HL-60 (cell line): ENCODE measurements at regions not wholly inside any gene's neighbourhood (a gene's known extent, or its start where the extent isn't known, plus 50 kb on each side); places are given as distances from the start of the nearest gene placed in this dataset.
A peak's percentile ranks its signal among the peaks of the same experiment; 100 is the strongest.

Source experiments
- DNase-seq, 2 experiments: peaks; one replicate each; pipeline ENCODE4 v3.0.0-alpha.2; 2010 to 2020; ENCODE audit warnings: low read depth in 1 of 2, low spot score in 1 of 2
- H3K27ac ChIP-seq: fragments of 250-450 bp; sonication (Bioruptor Pico); replicated peaks from 2 replicates; pipeline ENCODE4 v1.5.1; 2020; ENCODE audit warnings: mild to moderate bottlenecking, moderate library complexity
- H3K27me3 ChIP-seq: fragments of 250-450 bp; sonication (Bioruptor Pico); 2 replicates; pipeline ENCODE4 v1.5.1; 2021; ENCODE audit warnings: mild to moderate bottlenecking, moderate library complexity; ENCODE audit not compliant: insufficient read depth, poor library complexity, severe bottlenecking
- H3K4me3 ChIP-seq: replicated peaks from 2 replicates; pipeline ENCODE4 v1.5.1; 2011; ENCODE audit warnings: mild to moderate bottlenecking, control low read depth, low read length; ENCODE audit not compliant: insufficient read depth
- GABPA ChIP-seq: IDR thresholded peaks from 2 replicates; pipeline ENCODE4 v1.6.1; 2012; ENCODE audit warnings: low read depth
- POLR2AphosphoS5 ChIP-seq: IDR thresholded peaks from 2 replicates; pipeline ENCODE4 v1.6.1; 2012; ENCODE audit warnings: low read depth
- SPI1 ChIP-seq: IDR thresholded peaks from 2 replicates; pipeline ENCODE4 v1.6.1; 2012; ENCODE audit warnings: low read depth, mild to moderate bottlenecking, borderline replicate concordance
- TF ChIP-seq, protein P1 (sequence below): IDR thresholded peaks from 2 replicates; pipeline ENCODE4 v1.6.1; 2012; ENCODE audit warnings: low read depth; ENCODE audit not compliant: insufficient replicate concordance
- TF ChIP-seq, protein P2 (sequence below): IDR thresholded peaks from one replicate; pipeline ENCODE4 v1.5.1; 2011; ENCODE audit warnings: low read length, control low read depth, inconsistent platforms; ENCODE audit not compliant: insufficient read depth

DNA sequence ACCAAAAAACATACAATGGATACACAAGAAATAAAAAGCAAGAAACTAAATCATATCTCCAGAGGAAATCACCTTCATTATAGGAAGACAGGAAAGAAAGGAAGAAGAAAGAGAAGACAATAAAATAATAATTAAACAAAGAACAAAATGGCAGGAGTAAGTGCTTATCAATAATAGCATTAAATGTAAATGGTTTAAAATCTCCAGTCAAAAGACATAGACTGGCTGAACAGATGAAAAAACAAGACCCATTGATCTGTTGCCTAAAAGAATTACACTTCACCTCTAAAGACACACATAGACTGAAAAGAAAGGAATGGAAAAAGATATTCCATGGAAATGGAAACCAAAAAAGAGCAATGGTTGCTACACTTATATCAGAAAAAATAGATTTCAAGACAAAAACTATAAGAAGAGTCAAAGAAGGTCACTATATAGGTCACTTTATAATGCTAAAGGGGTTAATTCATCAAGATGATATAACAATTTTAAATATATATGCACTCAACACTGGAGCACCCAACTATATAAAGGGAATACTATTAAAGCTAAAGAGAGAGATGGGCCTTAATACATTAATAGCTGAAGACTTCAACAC is 118.4 kb upstream of the SESN3 start:
- no peak overlapping the region for H3K4me3 ChIP-seq
- no peak overlapping the region for H3K27ac ChIP-seq
- no peaks in the 10 kb centered on the region for H3K27me3 ChIP-seq
- TF ChIP-seq, protein P1, sequence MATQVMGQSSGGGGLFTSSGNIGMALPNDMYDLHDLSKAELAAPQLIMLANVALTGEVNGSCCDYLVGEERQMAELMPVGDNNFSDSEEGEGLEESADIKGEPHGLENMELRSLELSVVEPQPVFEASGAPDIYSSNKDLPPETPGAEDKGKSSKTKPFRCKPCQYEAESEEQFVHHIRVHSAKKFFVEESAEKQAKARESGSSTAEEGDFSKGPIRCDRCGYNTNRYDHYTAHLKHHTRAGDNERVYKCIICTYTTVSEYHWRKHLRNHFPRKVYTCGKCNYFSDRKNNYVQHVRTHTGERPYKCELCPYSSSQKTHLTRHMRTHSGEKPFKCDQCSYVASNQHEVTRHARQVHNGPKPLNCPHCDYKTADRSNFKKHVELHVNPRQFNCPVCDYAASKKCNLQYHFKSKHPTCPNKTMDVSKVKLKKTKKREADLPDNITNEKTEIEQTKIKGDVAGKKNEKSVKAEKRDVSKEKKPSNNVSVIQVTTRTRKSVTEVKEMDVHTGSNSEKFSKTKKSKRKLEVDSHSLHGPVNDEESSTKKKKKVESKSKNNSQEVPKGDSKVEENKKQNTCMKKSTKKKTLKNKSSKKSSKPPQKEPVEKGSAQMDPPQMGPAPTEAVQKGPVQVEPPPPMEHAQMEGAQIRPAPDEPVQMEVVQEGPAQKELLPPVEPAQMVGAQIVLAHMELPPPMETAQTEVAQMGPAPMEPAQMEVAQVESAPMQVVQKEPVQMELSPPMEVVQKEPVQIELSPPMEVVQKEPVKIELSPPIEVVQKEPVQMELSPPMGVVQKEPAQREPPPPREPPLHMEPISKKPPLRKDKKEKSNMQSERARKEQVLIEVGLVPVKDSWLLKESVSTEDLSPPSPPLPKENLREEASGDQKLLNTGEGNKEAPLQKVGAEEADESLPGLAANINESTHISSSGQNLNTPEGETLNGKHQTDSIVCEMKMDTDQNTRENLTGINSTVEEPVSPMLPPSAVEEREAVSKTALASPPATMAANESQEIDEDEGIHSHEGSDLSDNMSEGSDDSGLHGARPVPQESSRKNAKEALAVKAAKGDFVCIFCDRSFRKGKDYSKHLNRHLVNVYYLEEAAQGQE, result no peak
- TF ChIP-seq POLR2AphosphoS5, result no peak
- TF ChIP-seq GABPA, result no peak
- no peak for TF ChIP-seq SPI1
- TF ChIP-seq, protein P2, sequence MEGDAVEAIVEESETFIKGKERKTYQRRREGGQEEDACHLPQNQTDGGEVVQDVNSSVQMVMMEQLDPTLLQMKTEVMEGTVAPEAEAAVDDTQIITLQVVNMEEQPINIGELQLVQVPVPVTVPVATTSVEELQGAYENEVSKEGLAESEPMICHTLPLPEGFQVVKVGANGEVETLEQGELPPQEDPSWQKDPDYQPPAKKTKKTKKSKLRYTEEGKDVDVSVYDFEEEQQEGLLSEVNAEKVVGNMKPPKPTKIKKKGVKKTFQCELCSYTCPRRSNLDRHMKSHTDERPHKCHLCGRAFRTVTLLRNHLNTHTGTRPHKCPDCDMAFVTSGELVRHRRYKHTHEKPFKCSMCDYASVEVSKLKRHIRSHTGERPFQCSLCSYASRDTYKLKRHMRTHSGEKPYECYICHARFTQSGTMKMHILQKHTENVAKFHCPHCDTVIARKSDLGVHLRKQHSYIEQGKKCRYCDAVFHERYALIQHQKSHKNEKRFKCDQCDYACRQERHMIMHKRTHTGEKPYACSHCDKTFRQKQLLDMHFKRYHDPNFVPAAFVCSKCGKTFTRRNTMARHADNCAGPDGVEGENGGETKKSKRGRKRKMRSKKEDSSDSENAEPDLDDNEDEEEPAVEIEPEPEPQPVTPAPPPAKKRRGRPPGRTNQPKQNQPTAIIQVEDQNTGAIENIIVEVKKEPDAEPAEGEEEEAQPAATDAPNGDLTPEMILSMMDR, result no peak
- DNase-seq, result no peak

DNA sequence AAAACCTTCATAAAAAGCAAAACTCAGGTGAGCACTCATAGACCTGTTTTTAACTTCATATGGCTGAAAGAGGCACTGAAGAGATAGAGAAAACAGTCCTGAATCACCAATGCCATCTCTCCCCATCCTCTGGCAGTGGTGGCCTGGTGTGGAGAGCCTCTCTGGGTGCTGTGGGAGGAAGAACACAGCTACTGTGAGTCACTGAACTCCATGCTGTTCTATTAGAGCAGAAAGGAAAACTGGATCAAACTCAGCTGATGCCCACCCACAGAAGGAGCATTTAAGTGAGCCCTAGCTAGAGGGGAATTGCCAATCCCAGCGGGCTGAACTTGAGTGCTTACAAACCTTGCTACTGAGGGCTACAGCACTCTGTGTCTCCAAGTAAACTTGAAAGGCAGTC is 115.3 kb upstream of the SESN3 start:
- Histone ChIP-seq H3K27me3 (no peaks in the 10 kb centered on the region), H3K4me3 (no peak overlapping the region), H3K27ac (peak overlapping the region; percentile 55)
- DNase-seq, result no peak
- no peak for TF ChIP-seq SPI1
- no peak for TF ChIP-seq POLR2AphosphoS5
- TF ChIP-seq, protein P2, result no peak
- TF ChIP-seq GABPA, result no peak
- TF ChIP-seq, protein P1, result no peak

DNA sequence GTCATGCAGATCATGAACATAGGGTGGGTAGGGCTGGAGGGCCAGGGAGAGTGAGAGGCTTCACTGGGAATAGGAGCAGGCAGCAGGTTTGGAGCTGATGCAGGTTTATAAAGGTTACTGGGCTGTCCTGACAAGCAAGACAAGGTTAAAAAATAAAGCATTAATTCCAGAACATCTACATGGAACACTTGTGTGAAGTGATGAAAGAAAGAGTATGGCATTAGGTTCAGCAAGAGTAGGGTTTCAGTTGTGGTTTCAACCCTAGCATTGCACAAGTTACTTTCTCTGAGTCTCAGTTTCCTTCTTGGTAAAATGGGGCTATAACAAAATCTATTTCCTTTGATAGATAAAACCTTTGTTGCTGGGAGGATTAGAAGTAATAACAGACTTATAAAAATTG is 114.6 kb upstream of the SESN3 start:
- Histone ChIP-seq H3K27ac (peak overlapping the region; percentile 55), H3K27me3 (no peaks in the 10 kb centered on the region), H3K4me3 (no peak overlapping the region)
- TF ChIP-seq GABPA (no peak), POLR2AphosphoS5 (no peak; the same call in 1 of the 2 replicates)
- peak in 1 of 2 experiments; percentile 48 for DNase-seq

DNA sequence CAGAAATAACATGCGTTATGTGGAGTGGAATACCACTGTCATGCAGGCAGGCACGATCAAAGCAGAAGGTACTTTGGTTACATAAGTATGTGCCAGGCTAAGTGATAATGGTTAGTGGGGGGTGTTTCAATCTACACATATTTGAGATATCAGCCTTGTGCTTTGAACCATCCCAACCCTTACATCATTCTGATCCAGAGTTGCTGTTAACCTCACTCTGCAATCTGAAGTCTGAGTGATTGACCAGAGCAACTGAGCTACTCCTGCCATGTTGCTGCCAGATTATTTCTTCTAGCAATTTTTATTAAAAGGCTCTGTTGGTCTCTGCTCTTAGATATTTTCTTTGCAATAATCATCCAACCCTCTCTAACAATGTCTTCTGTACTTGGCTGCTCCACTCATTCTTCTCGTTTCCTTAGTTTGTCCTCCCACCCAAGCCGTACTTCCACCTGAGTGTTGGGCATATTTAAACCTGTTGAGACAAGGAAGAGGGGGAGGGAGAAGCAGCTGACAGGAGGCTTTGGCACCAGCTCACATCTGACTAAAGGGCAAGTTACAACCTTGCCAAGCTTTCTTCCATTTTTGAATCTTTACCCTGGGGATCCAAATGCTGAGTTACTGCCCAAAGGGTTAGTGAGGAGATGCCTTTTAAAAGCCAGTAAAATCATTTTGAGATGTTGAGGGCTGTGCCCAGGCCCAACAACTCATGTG is 114.1 kb upstream of the SESN3 start:
- DNase-seq, result no peak
- Histone ChIP-seq H3K4me3 (no peak overlapping the region), H3K27ac (peak overlapping the region; percentile 55), H3K27me3 (no peaks in the 10 kb centered on the region)
- no peak for TF ChIP-seq POLR2AphosphoS5
- TF ChIP-seq SPI1, result no peak
- TF ChIP-seq, protein P1, result no peak
- TF ChIP-seq GABPA, result no peak
- TF ChIP-seq, protein P2, result no peak
